ENCODE measurements at regions not wholly inside any gene's neighbourhood (a gene's known extent, or its start where the extent isn't known, plus 50 kb on each side); places are given as distances from the start of the nearest gene placed in this dataset.

- TF ChIP-seq EZH2phosphoT487 (IDR thresholded peaks at IDR 0.05; ENCODE audit: insufficient read depth, low read depth) (no peak), EZH2 (IDR thresholded peaks at IDR 0.05; ENCODE audit: insufficient read depth, poor library complexity, severe bottlenecking) (no peak)
Observed at GRCh38 chr7:91379991-91380390, 115.8 kb downstream of the FZD1 start.

All from GM23248 (cell line).